ENCODE measurements at regions not wholly inside any gene's neighbourhood (a gene's known extent, or its start where the extent isn't known, plus 50 kb on each side); places are given as distances from the start of the nearest gene placed in this dataset.

DNA sequence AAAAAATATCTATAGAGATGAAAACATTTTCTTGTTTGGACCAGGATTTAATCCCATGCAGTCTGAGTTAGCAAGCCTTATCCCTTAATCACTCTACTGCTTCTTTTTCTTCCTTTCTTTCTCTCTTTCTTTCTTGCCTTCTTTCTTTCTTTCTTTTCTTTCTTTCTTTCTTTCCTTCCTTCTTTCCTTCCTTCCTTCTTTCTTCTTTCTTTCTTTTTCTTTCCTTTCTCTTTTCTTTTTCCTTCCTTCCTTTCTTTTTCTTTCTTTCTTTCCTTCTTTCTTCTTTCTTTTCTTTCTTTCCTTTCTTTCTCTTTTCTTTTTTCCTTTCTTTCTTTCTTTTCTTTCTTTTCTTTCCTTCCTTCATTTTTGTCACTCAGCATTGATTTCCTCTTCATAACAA, 434.6 kb downstream of the FAT4 start:
- intact Hi-C loops (cut with DNase I): loop anchor here (10.0 kb wide), 1 partner anchor 855 kb away; no protein-coding TSS in a partner anchor

DNA sequence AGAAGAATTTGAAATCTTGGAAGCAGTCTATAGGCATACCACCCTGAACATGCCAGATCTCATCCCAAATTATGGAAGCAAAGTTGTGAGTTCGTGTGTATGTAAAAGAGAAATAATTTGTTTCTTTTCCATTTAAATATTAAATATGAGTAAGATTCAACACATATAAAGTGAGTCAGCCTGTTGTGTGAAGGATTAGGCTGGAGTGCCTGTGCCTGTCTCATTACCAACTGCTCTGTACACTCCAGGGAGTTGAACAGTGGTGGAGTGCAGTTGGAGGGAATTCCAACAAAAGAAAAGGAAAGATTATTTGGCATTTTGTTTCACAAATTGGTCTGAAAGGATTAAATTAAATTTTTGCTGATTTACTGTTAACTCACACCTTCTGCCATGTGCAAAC, 435.6 kb downstream of the FAT4 start:
- peaks cover 0 to 2% (median 0%) of the 10 kb centered on the region in 4 donors for H3K9me3 ChIP-seq
- H3K27me3 ChIP-seq: no peaks in the 10 kb centered on the region
- H3K4me3 ChIP-seq: no peak overlapping the region
- no peak overlapping the region for H3K27ac ChIP-seq
- H3K36me3 ChIP-seq: no peaks in the 10 kb centered on the region
- H3K4me1 ChIP-seq: no peaks in the 10 kb centered on the region
- intact Hi-C loops (cut with DNase I): no loop called here
- TF ChIP-seq EP300 (IDR thresholded peaks at IDR 0.05): no peak
- TF ChIP-seq, protein P1, sequence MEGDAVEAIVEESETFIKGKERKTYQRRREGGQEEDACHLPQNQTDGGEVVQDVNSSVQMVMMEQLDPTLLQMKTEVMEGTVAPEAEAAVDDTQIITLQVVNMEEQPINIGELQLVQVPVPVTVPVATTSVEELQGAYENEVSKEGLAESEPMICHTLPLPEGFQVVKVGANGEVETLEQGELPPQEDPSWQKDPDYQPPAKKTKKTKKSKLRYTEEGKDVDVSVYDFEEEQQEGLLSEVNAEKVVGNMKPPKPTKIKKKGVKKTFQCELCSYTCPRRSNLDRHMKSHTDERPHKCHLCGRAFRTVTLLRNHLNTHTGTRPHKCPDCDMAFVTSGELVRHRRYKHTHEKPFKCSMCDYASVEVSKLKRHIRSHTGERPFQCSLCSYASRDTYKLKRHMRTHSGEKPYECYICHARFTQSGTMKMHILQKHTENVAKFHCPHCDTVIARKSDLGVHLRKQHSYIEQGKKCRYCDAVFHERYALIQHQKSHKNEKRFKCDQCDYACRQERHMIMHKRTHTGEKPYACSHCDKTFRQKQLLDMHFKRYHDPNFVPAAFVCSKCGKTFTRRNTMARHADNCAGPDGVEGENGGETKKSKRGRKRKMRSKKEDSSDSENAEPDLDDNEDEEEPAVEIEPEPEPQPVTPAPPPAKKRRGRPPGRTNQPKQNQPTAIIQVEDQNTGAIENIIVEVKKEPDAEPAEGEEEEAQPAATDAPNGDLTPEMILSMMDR (IDR thresholded peaks at IDR 0.05): no peak
- TF ChIP-seq POLR2A (IDR thresholded peaks at IDR 0.05): no peak
- no peak for TF ChIP-seq POLR2AphosphoS5 (IDR thresholded peaks at IDR 0.05)
- DNase-seq: no peak
- WGBS, 2 donors: 41 to 82% methylated on average over 1 of the region's 1 CpG

More for the DNA sequence above, 434.6 kb downstream of the FAT4 start:
- Histone ChIP-seq H3K27me3 (no peaks in the 10 kb centered on the region), H3K27ac (no peak overlapping the region), H3K4me1 (no peaks in the 10 kb centered on the region), H3K9me3 (peaks cover 0 to 4% (median 0%) of the 10 kb centered on the region in 4 donors), H3K4me3 (no peak overlapping the region), H3K36me3 (no peaks in the 10 kb centered on the region)
- TF ChIP-seq POLR2A (IDR thresholded peaks at IDR 0.05) (no peak), POLR2AphosphoS5 (IDR thresholded peaks at IDR 0.05) (no peak)
- DNase-seq: no peak

DNA sequence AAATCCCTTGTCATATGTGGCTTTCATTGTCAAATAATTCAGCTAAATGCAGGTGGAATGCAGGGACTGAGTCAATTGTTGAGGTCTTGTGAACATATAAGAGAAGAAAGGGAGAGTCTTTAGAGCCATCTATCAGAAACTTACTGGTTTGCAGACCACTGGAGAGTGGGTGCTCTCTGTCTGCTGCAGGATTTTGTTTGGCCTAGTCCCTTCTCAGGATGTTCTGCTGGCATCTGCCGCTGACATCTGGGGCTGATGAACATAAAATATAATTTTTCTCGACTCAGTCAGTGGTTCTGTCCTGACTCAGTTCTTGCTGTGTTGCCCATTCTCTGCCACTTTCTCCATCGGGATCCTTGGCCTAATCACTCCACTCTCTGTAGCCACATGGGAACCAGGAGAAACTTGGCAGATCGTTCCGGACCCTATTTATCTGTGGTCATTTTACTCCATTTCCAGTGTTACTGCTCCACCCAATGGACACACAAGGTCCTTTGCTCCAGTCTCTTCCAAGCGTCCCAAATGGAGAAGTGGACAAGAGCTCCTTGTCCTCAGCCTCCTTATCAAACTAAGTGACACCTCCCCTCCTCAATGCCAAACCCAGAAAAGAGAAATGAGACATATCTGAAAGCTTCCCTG, 436.2 kb downstream of the FAT4 start:
- 47 to 65% methylated on average over 6 of the region's 6 CpGs for WGBS, 2 donors
- Histone ChIP-seq H3K36me3 (no peaks in the 10 kb centered on the region), H3K9me3 (peaks cover 0 to 2% (median 0%) of the 10 kb centered on the region in 4 donors), H3K27me3 (no peaks in the 10 kb centered on the region), H3K4me1 (no peaks in the 10 kb centered on the region), H3K4me3 (no peak overlapping the region), H3K27ac (no peak overlapping the region)
- TF ChIP-seq, protein P1 (IDR thresholded peaks at IDR 0.05): peak in 2 of 4 experiments; percentile 16 to 20
- no peak for TF ChIP-seq POLR2AphosphoS5 (IDR thresholded peaks at IDR 0.05)
- DNase-seq: no peak
- intact Hi-C loops (cut with DNase I): no loop called here

DNA sequence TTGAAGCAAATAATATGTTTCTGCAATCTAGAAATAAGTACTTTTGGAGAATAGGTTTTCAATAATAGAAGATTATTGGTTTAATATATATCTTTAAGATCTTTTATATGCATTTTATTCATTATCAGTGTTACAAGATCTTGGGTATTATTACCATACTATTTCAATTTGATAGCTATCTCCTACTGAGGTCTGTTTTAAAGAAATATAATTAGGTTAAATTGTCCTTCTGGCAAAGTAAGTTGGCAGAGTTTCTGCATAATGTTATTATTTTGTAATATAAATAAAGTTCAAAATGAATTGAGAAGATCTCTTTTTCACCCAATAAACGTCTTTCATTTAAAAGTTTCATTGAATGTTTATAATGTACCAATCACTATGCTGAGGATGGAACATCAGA, 443.7 kb downstream of the FAT4 start:
- no peak for DNase-seq
- no peak overlapping the region for H3K4me3 ChIP-seq
- no peaks in the 10 kb centered on the region for H3K36me3 ChIP-seq
- 46 to 63% methylated on average over 1 of the region's 1 CpG for WGBS, 2 donors
- H3K4me1 ChIP-seq: no peaks in the 10 kb centered on the region
- intact Hi-C loops (cut with DNase I): no loop called here
- H3K9me3 ChIP-seq: no peaks in the 10 kb centered on the region
- TF ChIP-seq, protein P1 (IDR thresholded peaks at IDR 0.05): no peak
- no peak overlapping the region for H3K27ac ChIP-seq
- no peaks in the 10 kb centered on the region for H3K27me3 ChIP-seq

DNA sequence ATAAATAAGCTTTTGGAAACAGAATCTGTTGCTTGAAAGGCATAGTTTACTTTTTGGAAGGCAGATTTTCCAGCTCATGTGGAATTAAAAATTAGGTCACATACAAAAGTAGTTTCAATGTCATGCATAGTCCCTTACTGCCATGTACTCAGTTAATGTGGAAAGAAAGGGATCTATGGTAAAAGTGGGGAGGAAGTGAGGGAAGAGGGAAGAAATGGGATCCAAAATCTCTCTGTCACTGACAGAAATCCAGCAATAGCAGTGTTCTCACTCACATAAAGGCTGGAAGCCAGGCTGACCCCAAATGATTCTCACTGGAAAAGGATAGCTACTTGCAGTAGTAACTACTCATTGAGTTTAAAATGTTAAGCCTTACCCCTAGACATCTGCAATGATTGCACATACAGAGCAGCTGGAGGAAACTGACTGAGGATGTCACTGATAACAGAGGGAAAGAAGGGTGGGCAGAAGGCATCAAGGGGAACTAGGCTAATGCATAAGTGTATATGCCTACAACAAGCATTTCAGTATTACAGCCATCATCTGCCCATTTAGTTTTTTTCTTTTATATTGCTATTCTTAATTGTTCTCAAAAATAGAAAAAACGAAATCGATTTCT, 445.6 kb downstream of the FAT4 start:
- TF ChIP-seq POLR2AphosphoS5 (IDR thresholded peaks at IDR 0.05) (no peak), POLR2A (IDR thresholded peaks at IDR 0.05) (no peak), EP300 (IDR thresholded peaks at IDR 0.05) (no peak)
- TF ChIP-seq, protein P1 (IDR thresholded peaks at IDR 0.05): no peak
- no peaks in the 10 kb centered on the region for H3K36me3 ChIP-seq
- no peaks in the 10 kb centered on the region for H3K27me3 ChIP-seq
- no peaks in the 10 kb centered on the region for H3K4me1 ChIP-seq
- H3K27ac ChIP-seq: no peak overlapping the region
- H3K4me3 ChIP-seq: no peak overlapping the region
- DNase-seq: no peak
- no peaks in the 10 kb centered on the region for H3K9me3 ChIP-seq
- intact Hi-C loops (cut with DNase I): no loop called here
- 80 to 85% methylated on average over 2 of the region's 2 CpGs for WGBS, 2 donors
